ENCODE measurements at regions not wholly inside any gene's neighbourhood (a gene's known extent, or its start where the extent isn't known, plus 50 kb on each side); places are given as distances from the start of the nearest gene placed in this dataset.

- no peak for TF ChIP-seq CTCF (IDR thresholded peaks at IDR 0.05)
- Mint-ChIP-seq H3K36me3 (ENCODE audit: low read depth) (no peaks in the 10 kb centered on the region), H3K9me3 (peaks cover 10% of the 10 kb centered on the region), H3K27me3 (no peaks in the 10 kb centered on the region), H3K27ac (no peak overlapping the region), H3K4me3 (no peak overlapping the region), H3K4me1 (no peaks in the 10 kb centered on the region)
- ChIA-PET CTCF (no interaction called here), POLR2A (no interaction called here)
- DNase-seq: no peak
- intact Hi-C loops (cut with micrococcal nuclease): no loop called here
- ATAC-seq (ENCODE audit: low read depth): no peak
Observed at GRCh38 chr4:116489739-116490138, 595.6 kb downstream of the TRAM1L1 start.

- ATAC-seq (ENCODE audit: low read depth): no peak
- Mint-ChIP-seq H3K27me3 (no peaks in the 10 kb centered on the region), H3K27ac (no peak overlapping the region), H3K36me3 (ENCODE audit: low read depth) (no peaks in the 10 kb centered on the region), H3K4me1 (no peaks in the 10 kb centered on the region), H3K9me3 (peaks cover 14% of the 10 kb centered on the region), H3K4me3 (no peak overlapping the region)
- no peak for DNase-seq
- POLR2A ChIA-PET: no interaction called here
- CTCF ChIA-PET: no interaction called here
- intact Hi-C loops (cut with micrococcal nuclease): no loop called here
- no peak for TF ChIP-seq CTCF (IDR thresholded peaks at IDR 0.05)
Observed at GRCh38 chr4:116486401-116486800, 599.0 kb downstream of the TRAM1L1 start.

- POLR2A ChIA-PET: no interaction called here
Observed at GRCh38 chr4:116480546-116480945, 604.8 kb downstream of the TRAM1L1 start.

GRCh38 chr4:116478343-116478742 lies 607.0 kb downstream of the TRAM1L1 start:
- Mint-ChIP-seq H3K36me3 (ENCODE audit: low read depth) (no peaks in the 10 kb centered on the region), H3K4me1 (no peaks in the 10 kb centered on the region), H3K4me3 (no peak overlapping the region), H3K9me3 (peaks cover 5% of the 10 kb centered on the region), H3K27ac (no peak overlapping the region), H3K27me3 (no peaks in the 10 kb centered on the region)
- no peak for TF ChIP-seq CTCF (IDR thresholded peaks at IDR 0.05)
- ATAC-seq (ENCODE audit: low read depth) (no peak), DNase-seq (no peak)
- intact Hi-C loops (cut with micrococcal nuclease): no loop called here
- ChIA-PET POLR2A (no interaction called here), CTCF (no interaction called here)

More at GRCh38 chr4:116480546-116480945, 604.8 kb downstream of the TRAM1L1 start:
- H3K36me3 Mint-ChIP-seq (ENCODE audit: low read depth): no peaks in the 10 kb centered on the region
- H3K27ac Mint-ChIP-seq: no peak overlapping the region
- H3K4me3 Mint-ChIP-seq: no peak overlapping the region
- no peak for DNase-seq
- no peaks in the 10 kb centered on the region for H3K4me1 Mint-ChIP-seq
- H3K27me3 Mint-ChIP-seq: no peaks in the 10 kb centered on the region
- no peak for ATAC-seq (ENCODE audit: low read depth)
- CTCF ChIA-PET: no interaction called here
- H3K9me3 Mint-ChIP-seq: peaks cover 9% of the 10 kb centered on the region
- intact Hi-C loops (cut with micrococcal nuclease): no loop called here
- no peak for TF ChIP-seq CTCF (IDR thresholded peaks at IDR 0.05)

GRCh38 chr4:116469582-116469981 lies 615.8 kb downstream of the TRAM1L1 start:
- no peak for TF ChIP-seq CTCF (IDR thresholded peaks at IDR 0.05)
- ATAC-seq (ENCODE audit: low read depth): no peak
- intact Hi-C loops (cut with micrococcal nuclease): no loop called here
- H3K4me1 Mint-ChIP-seq: no peaks in the 10 kb centered on the region
- no peaks in the 10 kb centered on the region for H3K9me3 Mint-ChIP-seq
- POLR2A ChIA-PET: no interaction called here
- CTCF ChIA-PET: no interaction called here
- H3K27me3 Mint-ChIP-seq: no peaks in the 10 kb centered on the region
- no peaks in the 10 kb centered on the region for H3K36me3 Mint-ChIP-seq (ENCODE audit: low read depth)
- H3K4me3 Mint-ChIP-seq: no peak overlapping the region
- DNase-seq: no peak
- H3K27ac Mint-ChIP-seq: no peak overlapping the region
